Gastrocnemius medialis (tissue), 4 donors: ENCODE measurements at regions not wholly inside any gene's neighbourhood (a gene's known extent, or its start where the extent isn't known, plus 50 kb on each side); places are given as distances from the start of the nearest gene placed in this dataset.

ENCODE experiments used
- ATAC-seq, 2 donors: fragments of 150-250 bp; one replicate each; pipeline ENCODE4 v1.9.1; 2016
- DNase-seq, 2 donors: peaks; one replicate each; pipeline ENCODE4 v3.0.0-alpha.2; 2019
- H3K27ac ChIP-seq, 4 donors: fragments of 200-600 bp; sonication (generic); 1 replicate in 1 of 4; 2 replicates in 3 of 4; pipeline ENCODE4 v1.5.1; 2016 to 2018; ENCODE audit warnings: mild to moderate bottlenecking in 2 of 4, moderate library complexity in 1 of 4
- H3K27me3 ChIP-seq, 3 donors: fragments of 200-600 bp; sonication (generic) in 2 of 3; 1 replicate in 1 of 3; 2 replicates in 2 of 3; pipeline versions ENCODE4 v1.5.1 to v1.6.0; 2016 to 2019; ENCODE audit warnings: mild to moderate bottlenecking in 1 of 3, moderate library complexity in 1 of 3
- H3K36me3 ChIP-seq, 2 donors: fragments of 200-600 bp; sonication (generic) in 1 of 2; one replicate each; pipeline ENCODE4 v1.5.1; 2017 to 2018
- H3K4me1 ChIP-seq, 2 donors: fragments of 200-600 bp; sonication (generic) in 1 of 2; one replicate each; pipeline ENCODE4 v1.5.1; 2016 to 2017; ENCODE audit warnings: mild to moderate bottlenecking in 2 of 2
- H3K4me3 ChIP-seq, 4 donors: fragments of 200-600 bp; sonication (generic) in 3 of 4; 1 replicate in 1 of 4; 2 replicates in 3 of 4; pipeline ENCODE4 v1.5.1; 2016 to 2019; ENCODE audit warnings: mild to moderate bottlenecking in 2 of 4
- H3K9me3 ChIP-seq, 3 donors: fragments of 200-600 bp; sonication (generic) in 2 of 3; 1 replicate in 1 of 3; 2 replicates in 2 of 3; pipeline ENCODE4 v1.5.1; 2016 to 2019
- POLR2A ChIP-seq, 2 donors: fragments of 450-650 bp; IDR thresholded peaks; one replicate each; pipeline ENCODE4 v1.6.1; 2017; ENCODE audit warnings: antibody characterized with exemption in 2 of 2, mild to moderate bottlenecking in 2 of 2, moderate library complexity in 2 of 2
- in situ Hi-C, 4 donors: fragments of 200-750 bp; cut with MboI; loops; one replicate each; pipeline versions ENCODE4 v1.15.0 to v1.8.0; 2017; ENCODE audit warnings: low sequenced_read_pairs in 4 of 4
- intact Hi-C: fragments of 100-400 bp; cut with DNase I; formaldehyde crosslinking; loops from one replicate; pipeline ENCODE4 v1.15.1; 2023; ENCODE audit warnings: low total_unique reads
- TF ChIP-seq, protein P1 (sequence below), 5 experiments: fragments of 450-650 bp in 3 of 5; fragments of 200-600 bp in 2 of 5; sonication (generic) in 2 of 5; IDR thresholded peaks in 4 of 5; conservative IDR thresholded peaks in 1 of 5; 1 replicate in 4 of 5; 2 replicates in 1 of 5; pipeline ENCODE4 v1.5.1; 2016 to 2019; ENCODE audit warnings: antibody characterized with exemption in 5 of 5, mild to moderate bottlenecking in 3 of 5, moderate library complexity in 3 of 5

- TF ChIP-seq, protein P1, sequence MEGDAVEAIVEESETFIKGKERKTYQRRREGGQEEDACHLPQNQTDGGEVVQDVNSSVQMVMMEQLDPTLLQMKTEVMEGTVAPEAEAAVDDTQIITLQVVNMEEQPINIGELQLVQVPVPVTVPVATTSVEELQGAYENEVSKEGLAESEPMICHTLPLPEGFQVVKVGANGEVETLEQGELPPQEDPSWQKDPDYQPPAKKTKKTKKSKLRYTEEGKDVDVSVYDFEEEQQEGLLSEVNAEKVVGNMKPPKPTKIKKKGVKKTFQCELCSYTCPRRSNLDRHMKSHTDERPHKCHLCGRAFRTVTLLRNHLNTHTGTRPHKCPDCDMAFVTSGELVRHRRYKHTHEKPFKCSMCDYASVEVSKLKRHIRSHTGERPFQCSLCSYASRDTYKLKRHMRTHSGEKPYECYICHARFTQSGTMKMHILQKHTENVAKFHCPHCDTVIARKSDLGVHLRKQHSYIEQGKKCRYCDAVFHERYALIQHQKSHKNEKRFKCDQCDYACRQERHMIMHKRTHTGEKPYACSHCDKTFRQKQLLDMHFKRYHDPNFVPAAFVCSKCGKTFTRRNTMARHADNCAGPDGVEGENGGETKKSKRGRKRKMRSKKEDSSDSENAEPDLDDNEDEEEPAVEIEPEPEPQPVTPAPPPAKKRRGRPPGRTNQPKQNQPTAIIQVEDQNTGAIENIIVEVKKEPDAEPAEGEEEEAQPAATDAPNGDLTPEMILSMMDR (IDR thresholded peaks at IDR 0.05 in 4 of 5, conservative IDR thresholded peaks at IDR 0.05 in 1 of 5), result no peak
- TF ChIP-seq POLR2A (IDR thresholded peaks at IDR 0.05), result no peak
- Histone ChIP-seq H3K4me3 (no peak overlapping the region), H3K27me3 (no peaks in the 10 kb centered on the region), H3K27ac (no peak overlapping the region), H3K36me3 (no peaks in the 10 kb centered on the region), H3K4me1 (no peaks in the 10 kb centered on the region), H3K9me3 (no peaks in the 10 kb centered on the region)
- intact Hi-C loops (no loop called here), in situ Hi-C loops (no loop called here)
- DNase-seq (no peak), ATAC-seq (no peak)
These were observed 193.9 kb downstream of the RBM26 start for GRCh38 chr13:79212064-79212619.

DNA sequence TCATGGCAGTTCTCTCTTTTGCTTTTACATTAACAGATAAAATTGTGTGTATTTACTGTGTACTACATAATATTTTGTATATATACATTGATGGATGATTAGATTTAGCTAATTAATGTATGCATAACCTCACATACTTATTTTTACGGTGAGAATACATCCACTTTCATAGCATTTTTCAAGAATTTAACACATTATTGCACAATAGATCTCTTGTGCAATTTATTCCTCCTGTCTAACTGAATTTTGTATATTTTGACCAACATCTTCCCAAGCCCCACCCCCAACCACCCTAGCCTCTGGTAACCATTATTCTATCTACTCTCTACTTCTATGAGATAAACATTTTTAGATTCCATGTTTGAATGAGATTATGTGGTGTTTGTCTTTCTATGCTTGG lies 194.7 kb downstream of the RBM26 start:
- ATAC-seq, result no peak
- Histone ChIP-seq H3K36me3 (no peaks in the 10 kb centered on the region), H3K4me1 (no peaks in the 10 kb centered on the region), H3K9me3 (no peaks in the 10 kb centered on the region), H3K27ac (no peak overlapping the region), H3K4me3 (no peak overlapping the region), H3K27me3 (no peaks in the 10 kb centered on the region)
- TF ChIP-seq, protein P1 (IDR thresholded peaks at IDR 0.05 in 4 of 5, conservative IDR thresholded peaks at IDR 0.05 in 1 of 5), result no peak
- no peak for TF ChIP-seq POLR2A (IDR thresholded peaks at IDR 0.05)
- intact Hi-C loops (no loop called here), in situ Hi-C loops (no loop called here)
- DNase-seq, result no peak

DNA sequence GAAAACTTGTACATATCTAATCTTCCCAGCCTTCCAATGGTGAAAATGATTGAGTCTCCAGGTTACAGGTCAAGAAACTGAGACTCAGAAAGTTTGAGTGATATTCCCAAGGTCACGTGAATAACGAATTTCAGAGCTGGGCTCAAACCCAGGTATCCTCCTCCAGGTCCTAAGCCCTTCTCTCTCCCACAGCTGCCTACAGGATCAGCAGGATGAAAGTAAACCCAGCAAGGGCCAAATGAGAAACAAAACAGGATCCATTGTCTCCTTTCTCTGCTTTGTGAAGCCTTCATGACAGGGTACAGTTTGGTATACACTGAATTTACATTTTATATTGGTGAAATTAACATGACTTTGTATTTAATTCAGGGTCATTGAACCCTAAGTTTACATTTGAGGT lies 208.1 kb downstream of the RBM26 start:
- no peak for DNase-seq
- no peak for TF ChIP-seq POLR2A (IDR thresholded peaks at IDR 0.05)
- TF ChIP-seq, protein P1 (IDR thresholded peaks at IDR 0.05 in 4 of 5, conservative IDR thresholded peaks at IDR 0.05 in 1 of 5), result no peak
- in situ Hi-C loops (no loop called here), intact Hi-C loops (no loop called here)
- Histone ChIP-seq H3K36me3 (no peaks in the 10 kb centered on the region), H3K27me3 (no peaks in the 10 kb centered on the region), H3K4me1 (no peaks in the 10 kb centered on the region), H3K27ac (no peak overlapping the region), H3K9me3 (no peaks in the 10 kb centered on the region), H3K4me3 (no peak overlapping the region)
- no peak for ATAC-seq

GRCh38 chr13:79196843-79197242 lies 209.2 kb downstream of the RBM26 start:
- in situ Hi-C loops, result no loop called here
- Histone ChIP-seq H3K4me3 (no peak overlapping the region), H3K27me3 (no peaks in the 10 kb centered on the region), H3K9me3 (no peaks in the 10 kb centered on the region), H3K4me1 (no peaks in the 10 kb centered on the region), H3K27ac (no peak overlapping the region), H3K36me3 (no peaks in the 10 kb centered on the region)
- TF ChIP-seq, protein P1 (IDR thresholded peaks at IDR 0.05 in 4 of 5, conservative IDR thresholded peaks at IDR 0.05 in 1 of 5), result no peak
- TF ChIP-seq POLR2A (IDR thresholded peaks at IDR 0.05), result no peak
- intact Hi-C loops, result no loop called here
- DNase-seq, result no peak
- ATAC-seq, result no peak

DNA sequence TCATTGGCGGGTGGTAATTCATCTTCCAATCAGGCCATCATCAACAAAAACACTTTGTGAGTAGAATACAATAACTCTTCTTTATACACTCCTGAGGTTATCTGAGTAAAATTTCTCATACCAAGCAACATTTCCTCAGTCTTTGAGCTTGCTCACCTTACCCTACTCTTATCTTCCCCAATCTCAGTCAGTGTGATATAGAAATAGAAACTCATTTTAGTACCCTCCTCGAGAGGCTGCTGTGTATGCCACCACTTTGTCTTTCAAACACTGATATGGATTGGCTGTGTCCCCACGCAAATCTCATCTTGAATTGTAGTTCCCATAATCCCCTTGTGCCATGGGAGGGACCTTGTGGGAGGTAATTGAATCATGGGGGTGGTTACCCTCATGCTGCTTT lies 209.7 kb downstream of the RBM26 start:
- in situ Hi-C loops, result no loop called here
- Histone ChIP-seq H3K9me3 (no peaks in the 10 kb centered on the region), H3K27ac (no peak overlapping the region), H3K4me3 (no peak overlapping the region), H3K27me3 (no peaks in the 10 kb centered on the region), H3K4me1 (no peaks in the 10 kb centered on the region), H3K36me3 (no peaks in the 10 kb centered on the region)
- ATAC-seq (no peak), DNase-seq (no peak)
- intact Hi-C loops, result no loop called here
- TF ChIP-seq, protein P1 (IDR thresholded peaks at IDR 0.05 in 4 of 5, conservative IDR thresholded peaks at IDR 0.05 in 1 of 5), result no peak
- no peak for TF ChIP-seq POLR2A (IDR thresholded peaks at IDR 0.05)
